Peyer's patch (tissue), 4 donors: ENCODE measurements at regions not wholly inside any gene's neighbourhood (a gene's known extent, or its start where the extent isn't known, plus 50 kb on each side); places are given as distances from the start of the nearest gene placed in this dataset.
"Not testable (repeated sequence)": the region's sequence is repeated elsewhere in the genome, so short reads cannot be mapped to it uniquely, and the experiment has no call there.

Experiments used
- DNase-seq, 3 donors: peaks; one replicate each; pipeline ENCODE4 v3.0.0-alpha.2; 2017 to 2019
- H3K27ac ChIP-seq, 4 donors: fragments of 200-600 bp; sonication (generic); one replicate each; pipeline ENCODE4 v1.5.1; 2016 to 2019
- H3K27me3 ChIP-seq, 2 donors: fragments of 200-600 bp; sonication (generic); one replicate each; pipeline ENCODE4 v1.5.1; 2019
- H3K36me3 ChIP-seq, 3 donors: fragments of 200-600 bp; sonication (generic); one replicate each; pipeline ENCODE4 v1.5.1; 2016 to 2019
- H3K4me1 ChIP-seq, 4 donors: fragments of 200-600 bp; sonication (generic); one replicate each; pipeline ENCODE4 v1.5.1; 2016 to 2019
- H3K4me3 ChIP-seq, 4 donors: fragments of 200-600 bp; sonication (generic); 1 replicate in 3 of 4; 2 replicates in 1 of 4; pipeline ENCODE4 v1.5.1; 2016 to 2019; ENCODE audit warnings: mild to moderate bottlenecking in 1 of 4
- H3K9me3 ChIP-seq, 4 donors: fragments of 200-600 bp; sonication (generic); one replicate each; pipeline ENCODE4 v1.5.1; 2016 to 2019; ENCODE audit warnings: mild to moderate bottlenecking in 1 of 4
- POLR2A ChIP-seq, 2 donors: fragments of 450-650 bp; IDR thresholded peaks; one replicate each; pipeline ENCODE4 v1.5.1; 2017; ENCODE audit warnings: antibody characterized with exemption in 2 of 2, mild to moderate bottlenecking in 2 of 2, moderate library complexity in 2 of 2
- TF ChIP-seq, protein P1 (sequence below), 6 experiments: fragments of 450-650 bp in 4 of 6; fragments of 200-600 bp in 2 of 6; sonication (generic) in 1 of 6; IDR thresholded peaks; one replicate each; pipeline ENCODE4 v1.5.1; 2017 to 2019; ENCODE audit warnings: antibody characterized with exemption in 6 of 6, mild to moderate bottlenecking in 3 of 6, moderate library complexity in 1 of 6

DNA sequence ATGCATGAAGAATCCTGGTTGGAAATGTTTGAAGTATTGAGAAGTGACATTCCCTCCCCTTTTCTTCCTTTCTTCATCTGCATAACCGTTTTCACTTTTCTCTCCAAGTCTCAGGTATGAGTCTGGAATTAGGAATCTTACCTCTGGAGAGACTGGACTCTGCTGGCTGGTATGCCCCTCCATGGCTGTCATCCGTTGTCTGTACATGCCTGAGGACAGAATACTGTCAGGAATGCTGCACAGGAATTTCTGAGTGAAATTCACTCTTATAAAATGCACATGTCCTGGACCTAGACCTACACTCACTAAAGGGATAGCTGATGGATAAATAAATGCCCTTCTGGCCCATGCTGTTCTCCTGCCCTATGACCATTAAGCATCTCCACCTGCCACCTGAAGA lies 179.5 kb downstream of the MSN start:
- Histone ChIP-seq H3K27me3 (no peaks in the 10 kb centered on the region), H3K9me3 (no peaks in the 10 kb centered on the region), H3K36me3 (no peaks in the 10 kb centered on the region), H3K27ac (no peak overlapping the region), H3K4me3 (no peak overlapping the region), H3K4me1 (no peaks in the 10 kb centered on the region)
- DNase-seq: no peak
- no peak for TF ChIP-seq POLR2A (IDR thresholded peaks at IDR 0.05)
- TF ChIP-seq, protein P1, sequence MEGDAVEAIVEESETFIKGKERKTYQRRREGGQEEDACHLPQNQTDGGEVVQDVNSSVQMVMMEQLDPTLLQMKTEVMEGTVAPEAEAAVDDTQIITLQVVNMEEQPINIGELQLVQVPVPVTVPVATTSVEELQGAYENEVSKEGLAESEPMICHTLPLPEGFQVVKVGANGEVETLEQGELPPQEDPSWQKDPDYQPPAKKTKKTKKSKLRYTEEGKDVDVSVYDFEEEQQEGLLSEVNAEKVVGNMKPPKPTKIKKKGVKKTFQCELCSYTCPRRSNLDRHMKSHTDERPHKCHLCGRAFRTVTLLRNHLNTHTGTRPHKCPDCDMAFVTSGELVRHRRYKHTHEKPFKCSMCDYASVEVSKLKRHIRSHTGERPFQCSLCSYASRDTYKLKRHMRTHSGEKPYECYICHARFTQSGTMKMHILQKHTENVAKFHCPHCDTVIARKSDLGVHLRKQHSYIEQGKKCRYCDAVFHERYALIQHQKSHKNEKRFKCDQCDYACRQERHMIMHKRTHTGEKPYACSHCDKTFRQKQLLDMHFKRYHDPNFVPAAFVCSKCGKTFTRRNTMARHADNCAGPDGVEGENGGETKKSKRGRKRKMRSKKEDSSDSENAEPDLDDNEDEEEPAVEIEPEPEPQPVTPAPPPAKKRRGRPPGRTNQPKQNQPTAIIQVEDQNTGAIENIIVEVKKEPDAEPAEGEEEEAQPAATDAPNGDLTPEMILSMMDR (IDR thresholded peaks at IDR 0.05): no peak

DNA sequence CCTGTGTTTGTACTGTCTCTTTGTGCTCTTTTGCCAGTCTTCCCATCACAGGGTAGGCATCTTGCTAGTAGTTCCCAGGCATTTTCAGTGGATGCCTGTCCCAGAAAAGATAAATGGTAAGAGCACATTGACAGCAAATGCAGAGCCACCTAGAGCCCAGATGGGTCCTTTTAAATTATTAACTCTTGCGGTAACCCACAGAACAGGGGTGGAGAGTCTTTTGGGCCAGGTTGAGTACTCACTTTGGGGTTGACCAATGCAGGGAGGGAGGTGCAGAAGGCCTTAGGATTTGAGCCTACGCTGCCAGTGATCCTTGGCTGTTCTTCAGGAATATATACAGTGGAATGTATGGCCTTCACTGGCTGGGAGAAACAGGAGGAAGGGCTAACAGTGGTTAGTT lies 173.8 kb downstream of the MSN start:
- H3K4me3 ChIP-seq: no peak overlapping the region
- H3K9me3 ChIP-seq: no peaks in the 10 kb centered on the region
- H3K27ac ChIP-seq: no peak overlapping the region
- TF ChIP-seq POLR2A (IDR thresholded peaks at IDR 0.05): no peak
- TF ChIP-seq, protein P1 (IDR thresholded peaks at IDR 0.05): no peak
- H3K4me1 ChIP-seq: no peaks in the 10 kb centered on the region
- H3K36me3 ChIP-seq: no peaks in the 10 kb centered on the region
- no peaks in the 10 kb centered on the region for H3K27me3 ChIP-seq
- DNase-seq: no peak

DNA sequence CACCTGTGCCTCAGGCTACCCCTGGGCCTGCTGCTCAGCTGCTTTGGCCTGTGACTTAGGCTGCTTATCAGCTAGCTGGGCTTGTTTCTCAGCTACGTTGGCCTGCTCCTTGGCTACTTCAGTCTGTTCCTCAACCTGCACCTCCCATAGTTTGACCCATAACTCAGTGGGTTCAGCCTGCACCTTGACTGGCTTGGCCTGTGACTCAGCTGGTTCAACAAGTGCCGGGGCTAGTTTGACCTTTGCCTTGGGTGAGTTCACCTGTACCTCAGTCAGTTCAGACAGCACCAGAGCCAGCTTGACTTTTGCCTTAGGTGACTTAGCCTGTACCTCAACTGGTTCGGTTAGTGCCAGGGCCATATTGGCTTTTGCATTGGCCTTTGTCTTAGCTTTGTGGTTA lies 171.2 kb downstream of the MSN start:
- Histone ChIP-seq H3K4me3 (no peak overlapping the region), H3K27ac (no peak overlapping the region), H3K9me3 (no peaks in the 10 kb centered on the region), H3K36me3 (no peaks in the 10 kb centered on the region), H3K4me1 (no peaks in the 10 kb centered on the region), H3K27me3 (no peaks in the 10 kb centered on the region)
- DNase-seq: no peak
- no peak for TF ChIP-seq POLR2A (IDR thresholded peaks at IDR 0.05)
- TF ChIP-seq, protein P1 (IDR thresholded peaks at IDR 0.05): no peak

DNA sequence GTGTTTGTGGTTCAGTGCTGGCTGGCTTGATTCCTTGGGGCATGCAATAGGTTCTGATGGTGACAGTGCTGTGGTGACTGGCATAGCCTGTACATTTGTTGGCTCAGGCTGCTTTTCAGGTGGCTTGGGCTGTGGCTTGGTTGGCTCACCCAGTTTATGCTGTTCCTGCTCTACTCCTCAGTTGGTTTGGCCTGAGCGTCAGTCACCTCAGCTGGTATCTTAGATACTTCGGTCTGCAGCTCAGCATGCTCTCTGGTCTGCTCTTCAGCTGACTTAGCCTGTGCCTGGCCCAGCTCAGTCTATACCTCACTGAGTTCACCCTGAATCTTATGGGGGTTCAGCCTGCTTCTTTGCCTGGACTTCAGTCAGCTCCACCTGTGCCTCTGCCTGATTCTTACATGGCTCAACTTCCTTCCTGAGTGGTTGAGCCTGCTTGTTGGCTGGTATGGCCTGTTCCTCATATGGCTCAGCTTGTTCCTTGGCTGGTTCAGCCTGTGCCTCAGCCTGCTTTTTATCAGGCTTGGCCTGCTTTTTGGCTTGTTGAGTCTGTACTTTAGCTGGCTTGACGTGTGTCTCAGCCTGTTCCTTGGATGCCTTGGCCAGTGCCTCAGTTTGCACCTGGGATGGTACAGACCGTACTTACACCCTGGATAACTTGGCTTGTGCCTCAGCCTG lies 170.6 kb downstream of the MSN start:
- DNase-seq: no peak
- no peaks in the 10 kb centered on the region for H3K27me3 ChIP-seq
- no peak overlapping the region for H3K27ac ChIP-seq
- H3K4me1 ChIP-seq: no peaks in the 10 kb centered on the region
- H3K36me3 ChIP-seq: no peaks in the 10 kb centered on the region
- H3K4me3 ChIP-seq: no peak overlapping the region
- no peaks in the 10 kb centered on the region for H3K9me3 ChIP-seq
- TF ChIP-seq POLR2A (IDR thresholded peaks at IDR 0.05): no peak
- TF ChIP-seq, protein P1 (IDR thresholded peaks at IDR 0.05): no peak

DNA sequence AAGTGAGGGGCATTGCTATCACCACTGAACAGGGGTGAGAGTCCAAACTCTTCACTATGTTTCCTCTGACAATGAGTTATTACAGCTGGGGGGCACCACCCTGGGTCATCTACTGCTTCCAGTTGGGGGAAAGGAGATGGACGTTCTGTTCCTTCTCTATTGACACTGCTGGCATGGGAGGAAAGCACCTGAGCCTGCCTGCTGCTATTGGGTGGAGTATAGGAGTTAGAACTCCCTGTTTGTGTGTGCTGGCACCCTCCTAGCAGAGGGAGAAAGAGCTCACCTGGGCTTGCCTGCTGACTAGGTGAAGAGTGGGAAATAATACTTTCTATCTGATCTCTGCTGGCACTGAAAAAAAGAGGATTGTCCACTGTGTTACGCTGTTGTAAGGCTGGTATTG lies 163.8 kb downstream of the MSN start:
- no peak for DNase-seq
- Histone ChIP-seq H3K4me1 (no peaks in the 10 kb centered on the region), H3K9me3 (no peaks in the 10 kb centered on the region), H3K4me3 (no peak overlapping the region), H3K27me3 (no peaks in the 10 kb centered on the region), H3K36me3 (no peaks in the 10 kb centered on the region), H3K27ac (no peak overlapping the region)
- no peak for TF ChIP-seq POLR2A (IDR thresholded peaks at IDR 0.05)
- TF ChIP-seq, protein P1 (IDR thresholded peaks at IDR 0.05): no peak

DNA sequence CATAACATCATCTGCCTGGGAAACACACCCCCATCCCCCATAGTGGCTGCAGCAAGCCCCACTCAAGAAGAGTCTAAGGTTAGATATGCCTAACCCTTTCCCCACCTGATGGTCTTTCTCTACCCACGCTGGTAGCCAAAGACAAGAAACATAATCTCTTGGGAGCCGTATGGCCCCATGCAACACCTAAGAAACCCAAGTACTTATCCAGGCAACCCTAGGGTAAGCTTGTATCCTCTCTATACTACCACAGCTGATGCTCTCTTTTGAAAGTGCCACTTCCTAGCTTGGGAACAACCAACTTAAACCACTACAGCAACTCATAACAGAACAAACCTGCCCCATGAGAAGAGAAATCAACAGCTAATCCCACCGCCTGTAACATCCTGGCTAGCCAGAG lies 161.1 kb downstream of the MSN start:
- H3K27me3 ChIP-seq: no peaks in the 10 kb centered on the region
- H3K36me3 ChIP-seq: no peaks in the 10 kb centered on the region
- H3K4me3 ChIP-seq: no peak overlapping the region
- TF ChIP-seq, protein P1 (IDR thresholded peaks at IDR 0.05): no peak
- no peak for TF ChIP-seq POLR2A (IDR thresholded peaks at IDR 0.05)
- H3K27ac ChIP-seq: no peak overlapping the region
- no peaks in the 10 kb centered on the region for H3K9me3 ChIP-seq
- DNase-seq: no peak
- H3K4me1 ChIP-seq: no peaks in the 10 kb centered on the region

DNA sequence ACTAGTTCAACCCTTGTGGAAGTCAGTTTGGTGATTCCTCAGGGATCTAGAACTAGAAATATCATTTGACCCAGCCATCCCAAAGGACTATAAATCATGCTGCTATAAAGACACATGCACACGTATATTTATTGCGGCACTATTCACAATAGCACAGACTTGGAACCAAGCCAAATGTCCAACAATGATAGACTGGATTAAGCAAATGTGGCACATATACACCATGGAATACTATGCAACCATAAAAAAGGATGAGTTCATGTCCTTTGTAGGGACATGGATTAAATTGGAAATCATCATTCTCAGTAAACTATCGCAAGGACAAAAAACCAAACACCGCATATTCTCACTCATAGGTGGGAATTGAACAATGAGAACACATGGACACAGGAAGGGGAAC lies 157.8 kb downstream of the MSN start:
- H3K9me3 ChIP-seq, H3K27me3 ChIP-seq, H3K4me3 ChIP-seq, H3K4me1 ChIP-seq, DNase-seq, H3K36me3 ChIP-seq, H3K27ac ChIP-seq: not testable (repeated sequence)
